HG02852 (cell line): ENCODE measurements at regions not wholly inside any gene's neighbourhood (a gene's known extent, or its start where the extent isn't known, plus 50 kb on each side); places are given as distances from the start of the nearest gene placed in this dataset.

Experiments
- ATAC-seq: cut with Tn5 transposase; IDR thresholded peaks from one replicate; pipeline ENCODE4 v1.9.1; 2021; ENCODE audit warnings: mild to moderate bottlenecking, moderate library complexity; ENCODE audit not compliant: unreplicated experiment

- ATAC-seq = no peak
Observed at GRCh38 chr3:6518709-6519345, 342.1 kb upstream of the GRM7 start.

DNA sequence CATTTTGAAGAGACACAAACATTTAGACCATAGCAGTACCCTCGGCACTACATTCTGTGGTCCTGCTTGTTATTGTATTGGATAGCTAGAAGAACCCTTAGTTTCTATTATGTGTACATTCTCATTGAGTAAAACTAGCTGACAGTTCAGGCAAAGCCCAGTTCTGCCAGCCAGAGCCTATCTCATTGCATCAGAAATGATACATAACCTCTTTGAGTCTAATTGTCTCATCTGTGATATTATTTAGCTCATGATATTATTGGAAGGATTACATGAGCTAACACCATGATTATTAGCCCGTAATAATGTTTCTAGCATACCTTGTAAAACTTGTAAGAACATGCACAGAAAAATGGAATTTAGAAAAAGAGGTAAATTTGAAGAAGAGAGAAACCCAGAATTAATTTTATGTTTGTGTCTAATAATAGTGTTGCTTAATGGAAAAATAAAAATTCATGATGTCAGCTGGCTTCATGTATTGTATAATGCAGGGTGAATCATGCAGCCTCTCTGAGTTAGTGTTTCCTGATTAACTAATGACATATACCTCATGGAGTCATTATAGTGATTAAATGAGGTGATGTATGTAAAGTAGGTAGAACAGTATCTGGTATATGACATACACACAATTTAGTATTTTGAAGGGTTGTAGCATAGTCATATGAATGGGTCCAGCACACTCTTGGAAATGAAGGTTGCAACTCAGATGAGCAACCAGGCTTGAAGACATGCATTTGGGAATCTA lies 339.4 kb upstream of the GRM7 start:
- no peak for ATAC-seq

DNA sequence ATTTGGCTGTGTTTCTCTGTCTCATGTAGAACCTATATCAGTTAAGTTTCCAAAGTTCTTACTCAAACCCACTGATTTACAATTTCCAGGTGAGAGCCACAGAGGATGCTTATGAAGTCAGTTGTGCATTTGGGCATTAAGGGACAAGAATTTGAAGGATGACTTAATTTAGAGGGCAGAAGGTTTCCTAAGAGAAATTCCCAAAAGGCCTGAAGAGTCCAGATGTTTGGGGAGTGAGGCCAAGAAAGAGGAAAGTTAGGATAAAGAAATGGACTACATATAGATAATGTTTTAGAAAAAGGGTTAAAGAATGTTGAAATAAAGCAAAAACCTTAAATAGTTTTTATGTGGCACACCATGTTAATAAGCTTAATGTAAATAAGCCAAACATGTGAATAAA lies 338.7 kb upstream of the GRM7 start:
- ATAC-seq = no peak

DNA sequence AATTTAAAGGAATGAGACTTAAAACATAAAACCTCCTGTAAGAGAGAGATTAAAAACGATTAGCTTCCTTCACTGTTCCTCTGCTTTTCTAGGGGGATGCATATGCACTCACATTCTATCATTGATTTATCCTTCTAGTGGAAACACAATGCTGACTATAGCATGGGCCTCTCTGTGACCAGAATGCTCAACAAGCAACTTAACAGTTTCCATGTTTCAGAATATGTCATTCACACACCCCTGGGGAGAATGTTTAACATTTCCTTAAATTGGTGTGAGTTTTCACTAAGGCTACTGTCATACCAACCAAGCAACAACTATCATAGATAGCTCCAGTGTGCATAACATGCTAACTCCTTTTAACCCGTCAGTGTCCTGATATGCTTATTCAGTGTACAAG lies 337.9 kb upstream of the GRM7 start:
- no peak for ATAC-seq

- ATAC-seq = no peak
Observed at GRCh38 chr3:6524479-6524878, 336.4 kb upstream of the GRM7 start.

- ATAC-seq = no peak
Observed at GRCh38 chr3:6526321-6526720, 334.6 kb upstream of the GRM7 start.

DNA sequence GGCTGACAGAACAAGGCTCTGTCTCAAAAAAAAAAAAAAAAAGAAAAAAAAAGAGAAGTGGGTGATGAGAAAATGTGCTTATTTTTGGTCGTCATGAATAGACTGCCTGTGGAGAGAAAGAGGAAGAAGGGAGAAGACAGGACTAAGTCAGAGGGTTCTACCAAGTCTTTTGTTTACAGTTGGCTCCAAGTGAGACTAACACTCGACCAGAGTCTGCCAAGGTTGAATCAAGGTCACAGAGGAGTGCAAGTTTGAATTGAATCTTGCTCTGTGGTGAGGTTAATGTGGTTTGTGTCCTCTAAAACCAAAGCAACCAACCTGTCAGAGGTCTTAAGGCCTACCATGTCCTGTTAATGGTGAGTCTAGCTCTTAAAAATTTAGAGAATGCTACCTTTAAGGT lies 334.1 kb upstream of the GRM7 start:
- ATAC-seq = no peak

- ATAC-seq = no peak
Observed at GRCh38 chr3:6528951-6529350, 332.0 kb upstream of the GRM7 start.

GRCh38 chr3:6531153-6531552 lies 329.8 kb upstream of the GRM7 start:
- ATAC-seq = no peak

- ATAC-seq = no peak
Observed at GRCh38 chr3:6532101-6532500, 328.8 kb upstream of the GRM7 start.

- no peak for ATAC-seq
Observed at GRCh38 chr3:6540981-6541380, 319.9 kb upstream of the GRM7 start.

- no peak for ATAC-seq
Observed at GRCh38 chr3:6542795-6543194, 318.1 kb upstream of the GRM7 start.

GRCh38 chr3:6549296-6549695 lies 311.6 kb upstream of the GRM7 start:
- no peak for ATAC-seq

DNA sequence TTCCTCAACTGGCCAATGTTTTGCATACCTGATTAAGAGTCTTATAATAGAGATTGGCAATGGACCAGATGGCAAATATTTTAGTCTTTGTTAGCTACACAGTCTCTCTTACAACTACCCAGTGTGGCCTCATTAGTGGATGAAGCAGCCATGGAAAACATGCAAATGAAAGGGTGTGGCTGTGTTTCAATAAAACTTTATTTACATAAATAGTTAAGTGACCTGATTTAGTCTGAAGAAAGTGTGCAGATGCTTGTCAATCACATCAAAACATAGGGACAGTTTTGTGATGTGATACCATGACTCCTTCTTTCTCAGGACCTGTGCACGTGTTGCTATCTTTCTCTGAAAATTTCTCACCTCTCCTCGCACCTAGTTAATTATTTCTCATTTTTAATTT lies 309.8 kb upstream of the GRM7 start:
- no peak for ATAC-seq

- no peak for ATAC-seq
Observed at GRCh38 chr3:6560259-6560658, 300.7 kb upstream of the GRM7 start.

GRCh38 chr3:6567241-6567640 lies 293.7 kb upstream of the GRM7 start:
- ATAC-seq = no peak

DNA sequence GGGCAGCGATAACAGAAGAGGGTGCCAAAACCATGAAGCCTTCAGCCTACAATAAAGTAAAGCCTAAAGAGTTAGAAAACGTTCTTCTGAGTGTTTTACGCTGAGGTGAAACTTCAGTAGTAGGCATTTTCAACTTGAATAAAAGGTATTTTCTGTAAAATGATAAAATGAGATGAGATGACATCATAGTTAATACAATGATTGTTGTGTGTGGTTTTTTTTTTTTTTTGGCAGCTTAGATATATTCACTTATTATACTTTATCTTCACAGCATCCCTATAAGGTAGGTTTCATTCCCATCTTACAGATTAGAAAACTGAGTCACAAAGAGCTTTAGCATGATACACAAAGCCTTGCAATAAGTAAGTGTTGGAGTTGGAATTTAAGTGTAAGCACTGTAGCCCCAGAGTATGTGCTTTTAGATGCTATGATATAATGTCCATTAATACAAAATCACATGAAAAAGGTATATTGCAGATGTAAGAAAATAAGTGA lies 291.9 kb upstream of the GRM7 start:
- no peak for ATAC-seq

- ATAC-seq = no peak
Observed at GRCh38 chr3:6571448-6571847, 289.5 kb upstream of the GRM7 start.

- ATAC-seq = no peak
Observed at GRCh38 chr3:6577584-6577983, 283.3 kb upstream of the GRM7 start.

GRCh38 chr3:6578526-6578925 lies 282.4 kb upstream of the GRM7 start:
- ATAC-seq = no peak

GRCh38 chr3:6580808-6581207 lies 280.1 kb upstream of the GRM7 start:
- no peak for ATAC-seq

DNA sequence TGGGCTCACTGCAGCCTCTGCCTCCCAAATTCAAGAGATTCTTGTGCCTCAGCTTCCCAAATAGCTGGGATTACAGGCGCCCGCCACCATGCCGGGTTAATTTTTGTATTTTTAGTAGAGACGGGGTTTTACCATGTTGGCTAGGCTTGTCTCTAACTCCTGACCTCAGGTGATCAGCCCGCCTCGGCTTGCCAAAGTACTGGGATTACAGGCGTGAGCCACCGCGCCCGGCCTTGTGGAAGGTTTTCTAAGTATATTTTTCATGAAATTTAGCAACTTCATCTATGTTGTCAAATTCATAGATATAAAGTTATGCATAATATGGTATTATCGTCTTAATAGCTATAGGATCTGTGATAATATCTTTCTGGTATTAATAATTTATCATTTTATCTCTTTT lies 275.6 kb upstream of the GRM7 start:
- no peak for ATAC-seq

DNA sequence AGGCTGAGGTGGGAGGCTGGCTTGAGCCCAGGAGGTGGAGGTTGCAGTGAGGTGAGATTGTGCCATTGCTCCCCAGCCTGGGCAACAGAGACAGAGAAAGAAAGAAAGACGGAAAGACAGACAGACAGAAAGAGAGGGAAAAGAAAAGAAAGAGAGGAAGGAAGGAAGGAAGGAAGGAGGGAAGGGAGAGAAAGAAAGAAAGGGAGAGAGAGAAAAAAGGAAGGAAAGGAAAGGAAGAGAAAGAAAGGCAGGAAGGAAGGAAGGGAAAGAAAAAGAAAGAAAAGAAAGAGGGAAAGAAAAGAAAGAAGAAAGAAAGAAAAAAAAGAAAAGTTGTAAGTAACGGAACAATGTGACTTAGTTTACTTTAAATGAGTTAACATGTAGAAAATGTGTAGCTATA lies 260.7 kb upstream of the GRM7 start:
- ATAC-seq = no peak
